CD14-positive monocyte (primary cell): ENCODE measurements at regions not wholly inside any gene's neighbourhood (a gene's known extent, or its start where the extent isn't known, plus 50 kb on each side); places are given as distances from the start of the nearest gene placed in this dataset.

ENCODE experiments used
- DNase-seq, 3 donors: peaks; one replicate each; pipeline ENCODE4 v3.0.0-alpha.2; 2011 to 2022
- H2AFZ ChIP-seq: 2 replicates; pipeline ENCODE4 v1.6.0; 2012; ENCODE audit warnings: mild to moderate bottlenecking, low read depth, low read length, inconsistent platforms; ENCODE audit not compliant: insufficient read depth, poor library complexity, severe bottlenecking
- H3K27ac ChIP-seq, 2 donors: 1 replicate in 1 of 2; 2 replicates in 1 of 2; pipeline ENCODE4 v1.5.1; 2012 to 2013; ENCODE audit warnings: low read length in 2 of 2, control low read depth in 1 of 2, inconsistent platforms in 1 of 2, low read depth in 1 of 2, mild to moderate bottlenecking in 1 of 2
- H3K27me3 ChIP-seq, 2 donors: one replicate each; pipeline versions ENCODE4 v1.6.0 to v1.6.1; 2011 to 2013; ENCODE audit warnings: low read length in 2 of 2; ENCODE audit not compliant: control insufficient read depth in 2 of 2, insufficient read depth in 2 of 2
- H3K36me3 ChIP-seq, 2 donors: replicated peaks in 1 of 2; 1 replicate in 1 of 2; 2 replicates in 1 of 2; pipeline versions ENCODE4 v1.5.1 to v1.6.1; 2012 to 2013; ENCODE audit warnings: low read length in 2 of 2, control low read depth in 1 of 2, inconsistent platforms in 1 of 2, mild to moderate bottlenecking in 1 of 2; ENCODE audit not compliant: insufficient read depth in 2 of 2, control insufficient read depth in 1 of 2
- H3K4me1 ChIP-seq, 2 donors: 1 replicate in 1 of 2; 2 replicates in 1 of 2; pipeline versions ENCODE4 v1.5.1 to v1.6.1; 2012 to 2013; ENCODE audit warnings: low read length in 2 of 2, control low read depth in 1 of 2, inconsistent platforms in 1 of 2, mild to moderate bottlenecking in 1 of 2, moderate library complexity in 1 of 2; ENCODE audit not compliant: insufficient read depth in 2 of 2, control insufficient read depth in 1 of 2
- H3K4me2 ChIP-seq: replicated peaks from 2 replicates; pipeline ENCODE3; 2012; ENCODE audit warnings: low read length, moderate library complexity, mild to moderate bottlenecking; ENCODE audit not compliant: poor library complexity, severe bottlenecking; ENCODE audit errors: extremely low read depth
- H3K4me3 ChIP-seq, 3 experiments: fragments of 200-600 bp in 1 of 3; sonication (generic) in 1 of 3; replicated peaks in 1 of 3; 1 replicate in 2 of 3; 2 replicates in 1 of 3; pipeline ENCODE4 v1.5.1; 2011 to 2013; ENCODE audit warnings: low read length in 3 of 3, mild to moderate bottlenecking in 3 of 3, control low read depth in 2 of 3, low read depth in 2 of 3, inconsistent platforms in 1 of 3, moderate library complexity in 1 of 3
- H3K79me2 ChIP-seq: 2 replicates; pipeline ENCODE4 v1.6.0; 2012; ENCODE audit warnings: mild to moderate bottlenecking, control low read depth, inconsistent platforms, low read length, moderate library complexity; ENCODE audit not compliant: insufficient read depth
- H3K9ac ChIP-seq: 2 replicates; pipeline ENCODE4 v1.6.0; 2017; ENCODE audit warnings: low read length, mild to moderate bottlenecking; ENCODE audit not compliant: insufficient read depth, poor library complexity, severe bottlenecking
- H3K9me3 ChIP-seq, 2 donors: replicated peaks in 1 of 2; 1 replicate in 1 of 2; 2 replicates in 1 of 2; pipeline versions ENCODE4 v1.5.1 to v1.6.1; 2012 to 2013; ENCODE audit warnings: low read length in 2 of 2, control low read depth in 1 of 2; ENCODE audit not compliant: control insufficient read depth in 1 of 2, insufficient read depth in 1 of 2
- H4K20me1 ChIP-seq: 2 replicates; pipeline ENCODE4 v1.6.0; 2012; ENCODE audit warnings: mild to moderate bottlenecking, low read length, control low read depth, moderate library complexity; ENCODE audit not compliant: insufficient read depth
- H3K27ac Mint-ChIP-seq, 7 donors: one replicate each; pipeline ENCODE4 v1.8.0; 2020; ENCODE audit warnings: mild to moderate bottlenecking in 7 of 7, mixed read lengths in 7 of 7, moderate library complexity in 6 of 7, inconsistent platforms in 2 of 7
- H3K27me3 Mint-ChIP-seq, 3 donors: one replicate each; pipeline ENCODE4 v1.8.0; 2021 to 2022; ENCODE audit warnings: low read depth in 3 of 3, mild to moderate bottlenecking in 3 of 3, mixed read lengths in 3 of 3, moderate library complexity in 3 of 3, inconsistent platforms in 1 of 3
- H3K36me3 Mint-ChIP-seq, 2 donors: one replicate each; pipeline ENCODE4 v1.8.0; 2020; ENCODE audit warnings: mixed read lengths in 2 of 2, inconsistent platforms in 1 of 2, mild to moderate bottlenecking in 1 of 2
- H3K4me1 Mint-ChIP-seq: one replicate; pipeline ENCODE4 v1.8.0; 2020; ENCODE audit warnings: mild to moderate bottlenecking, mixed read lengths
- H3K4me3 Mint-ChIP-seq, 2 donors: one replicate each; pipeline ENCODE4 v1.8.0; 2020; ENCODE audit warnings: mild to moderate bottlenecking in 2 of 2, mixed read lengths in 2 of 2, moderate library complexity in 1 of 2
- H3K9me3 Mint-ChIP-seq, 7 donors: one replicate each; pipeline ENCODE4 v1.8.0; 2020 to 2022; ENCODE audit warnings: mixed read lengths in 7 of 7, mild to moderate bottlenecking in 6 of 7, moderate library complexity in 6 of 7, inconsistent platforms in 2 of 7
- CTCF ChIP-seq: fragments of 200-600 bp; IDR thresholded peaks from one replicate; pipeline ENCODE4 v1.8.0; 2022; ENCODE audit warnings: antibody characterized with exemption, mild to moderate bottlenecking
- WGBS: methylation state at CpG from one replicate; pipeline ENCODE4 v1.1.5; 2013; ENCODE audit warnings: missing lambda C conversion rate; ENCODE audit not compliant: insufficient coverage; 5-methylcytosine and 5-hydroxymethylcytosine counted together
- intact Hi-C, 2 donors: fragments of 100-400 bp; cut with micrococcal nuclease; formaldehyde crosslinking; loops; one replicate each; pipeline versions ENCODE4 v1.15.0 to v1.15.1; 2023

GRCh38 chr5:90329911-90330310, 79.6 kb downstream of the CETN3 start:
- WGBS, result no CpG with 5 or more reads among the region's 1 CpG
- H3K36me3 Mint-ChIP-seq, result no peaks in the 10 kb centered on the region

GRCh38 chr5:90326995-90327394, 82.6 kb downstream of the CETN3 start:
- Histone ChIP-seq H3K4me2 (no peak overlapping the region), H2AFZ (no peak overlapping the region), H3K79me2 (no peaks in the 10 kb centered on the region), H3K4me1 (no peaks in the 10 kb centered on the region), H3K27ac (no peak overlapping the region), H3K27me3 (no peaks in the 10 kb centered on the region), H3K9ac (no peak overlapping the region), H4K20me1 (no peaks in the 10 kb centered on the region), H3K36me3 (no peaks in the 10 kb centered on the region), H3K9me3 (peaks cover 0 to 23% of the 10 kb centered on the region in 2 donors), H3K4me3 (no peak overlapping the region)
- Mint-ChIP-seq H3K27ac (no peak overlapping the region), H3K4me3 (no peak overlapping the region), H3K9me3 (peaks cover 4 to 18% (median 12%) of the 10 kb centered on the region in 7 donors), H3K27me3 (peaks cover 0 to 2% (median 1%) of the 10 kb centered on the region in 3 donors), H3K4me1 (no peaks in the 10 kb centered on the region), H3K36me3 (no peaks in the 10 kb centered on the region)
- no peak for TF ChIP-seq CTCF
- no peak for DNase-seq
- WGBS, result 78% methylated on average over 6 of the region's 7 CpGs
- intact Hi-C loops, result no loop called here

More at GRCh38 chr5:90329911-90330310, 79.6 kb downstream of the CETN3 start:
- Histone ChIP-seq H3K4me3 (no peak overlapping the region), H3K27ac (no peak overlapping the region), H3K79me2 (no peaks in the 10 kb centered on the region), H3K36me3 (no peaks in the 10 kb centered on the region), H3K4me2 (no peak overlapping the region), H3K27me3 (no peaks in the 10 kb centered on the region), H4K20me1 (no peaks in the 10 kb centered on the region), H3K9ac (no peak overlapping the region), H2AFZ (no peak overlapping the region), H3K9me3 (peaks cover 0 to 25% of the 10 kb centered on the region in 2 donors), H3K4me1 (no peaks in the 10 kb centered on the region)
- intact Hi-C loops, result no loop called here
- peaks cover 4 to 14% (median 6%) of the 10 kb centered on the region in 7 donors for H3K9me3 Mint-ChIP-seq
- no peaks in the 10 kb centered on the region for H3K4me1 Mint-ChIP-seq
- DNase-seq, result no peak
- no peak overlapping the region for H3K4me3 Mint-ChIP-seq
- peaks cover 0 to 5% (median 0%) of the 10 kb centered on the region in 3 donors for H3K27me3 Mint-ChIP-seq
- H3K27ac Mint-ChIP-seq, result no peak overlapping the region
- no peak for TF ChIP-seq CTCF
